A673 (cell line): ENCODE measurements at regions not wholly inside any gene's neighbourhood (a gene's known extent, or its start where the extent isn't known, plus 50 kb on each side); places are given as distances from the start of the nearest gene placed in this dataset.

ENCODE experiments used
- BruUV-seq: library from RNA; stranded (reverse); fragments of 400-500 nt; replicated peaks from 2 replicates; lab custom pipeline; 2021; lab: Mats Ljungman, UMichigan
- CTCF ChIA-PET: fragments of 300-600 bp; sonication (Branson Sonifier 250); formaldehyde crosslinking; loops from one replicate; lab custom pipeline; 2022; ENCODE audit warnings: antibody characterized with exemption; lab: Charles Lee
- POLR2A ChIA-PET: fragments of 300-600 bp; sonication (Branson Sonifier 250); formaldehyde crosslinking; loops from one replicate; lab custom pipeline; 2022; ENCODE audit warnings: antibody characterized with exemption; ENCODE audit not compliant: low non-redundant PET; lab: Charles Lee
- DNase-seq: peaks from one replicate; pipeline ENCODE4 v3.0.0-alpha.2; 2015; ENCODE audit warnings: low spot score
- H3K27ac ChIP-seq: fragments of 200-600 bp; sonication (generic); 2 replicates; pipeline ENCODE4 v1.5.1; 2016; ENCODE audit warnings: mixed run types, low read depth, mild to moderate bottlenecking, mixed read lengths, antibody characterized with exemption, low read length; ENCODE audit not compliant: poor library complexity, severe bottlenecking
- H3K27me3 ChIP-seq: fragments of 200-600 bp; sonication (generic); replicated peaks from 2 replicates; pipeline ENCODE4 v1.6.1; 2017; ENCODE audit warnings: mixed run types, low read depth, mild to moderate bottlenecking, mixed read lengths, antibody characterized with exemption, low read length; ENCODE audit not compliant: insufficient read depth, poor library complexity
- H3K36me3 ChIP-seq: fragments of 200-600 bp; sonication (generic); 2 replicates; pipeline ENCODE4 v1.6.1; 2016; ENCODE audit warnings: mixed run types, mild to moderate bottlenecking, mixed read lengths, antibody characterized with exemption, low read length; ENCODE audit not compliant: insufficient read depth, poor library complexity, severe bottlenecking
- H3K4me1 ChIP-seq: fragments of 200-600 bp; sonication (generic); 2 replicates; pipeline ENCODE4 v1.6.1; 2017; ENCODE audit warnings: mixed run types, mild to moderate bottlenecking, mixed read lengths, antibody characterized with exemption, low read length; ENCODE audit not compliant: insufficient read depth, poor library complexity, severe bottlenecking
- H3K4me3 ChIP-seq: fragments of 200-600 bp; sonication (generic); 2 replicates; pipeline ENCODE4 v1.5.1; 2016; ENCODE audit warnings: low read depth, mixed run types, mild to moderate bottlenecking, mixed read lengths, low read length; ENCODE audit not compliant: poor library complexity, severe bottlenecking
- H3K9me3 ChIP-seq: fragments of 200-600 bp; sonication (generic); 2 replicates; pipeline ENCODE4 v1.6.1; 2016; ENCODE audit warnings: mixed run types, low read depth, mild to moderate bottlenecking, mixed read lengths, antibody characterized with exemption, low read length; ENCODE audit not compliant: poor library complexity, severe bottlenecking
- CTCF ChIP-seq: fragments of 300-800, 200-600 bp; sonication (generic); conservative IDR thresholded peaks from 2 replicates; pipeline ENCODE4 v1.5.1; 2017; ENCODE audit warnings: low read depth, mild to moderate bottlenecking, antibody characterized with exemption, low read length, moderate library complexity, mixed read lengths
- EZH2 ChIP-seq: fragments of 200-600 bp; sonication (generic); IDR thresholded peaks from 2 replicates; pipeline ENCODE4 v1.6.1; 2017; ENCODE audit warnings: borderline replicate concordance, low read depth, mild to moderate bottlenecking, mixed read lengths, antibody characterized with exemption, low read length; ENCODE audit not compliant: poor library complexity, severe bottlenecking
- intact Hi-C: fragments of 100-400 bp; cut with micrococcal nuclease; formaldehyde crosslinking; loops from one replicate; pipeline ENCODE4 v1.10.0; 2022; ENCODE audit not compliant: unreplicated experiment

DNA sequence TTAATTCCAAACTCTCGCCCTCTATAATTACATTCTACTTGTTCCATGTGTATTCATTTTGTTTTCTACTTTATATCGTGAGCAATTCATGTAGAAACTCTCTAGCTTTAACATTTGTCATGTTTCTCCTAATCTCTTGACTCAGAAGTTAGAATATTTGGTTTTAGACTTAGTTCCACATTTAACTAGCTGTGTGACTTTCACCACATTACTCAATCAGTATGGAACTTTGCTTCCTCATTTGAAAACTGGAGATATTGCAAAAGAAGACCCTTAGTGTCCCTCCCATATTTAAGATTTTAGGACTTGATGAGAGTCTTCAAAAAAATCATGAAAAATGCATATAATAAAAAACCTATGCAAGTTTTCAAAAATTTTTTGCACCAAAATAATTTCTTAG lies 447.5 kb downstream of the GXYLT1 start:
- no peak overlapping the region for H3K27ac ChIP-seq
- no peaks in the 10 kb centered on the region for H3K4me1 ChIP-seq
- H3K36me3 ChIP-seq, result no peaks in the 10 kb centered on the region
- ChIA-PET POLR2A (no interaction called here), CTCF (no interaction called here)
- TF ChIP-seq EZH2 (no peak), CTCF (no peak)
- BruUV-seq, result no TSS peak
- intact Hi-C loops, result no loop called here
- no peak overlapping the region for H3K4me3 ChIP-seq
- H3K9me3 ChIP-seq, result no peaks in the 10 kb centered on the region
- H3K27me3 ChIP-seq, result no peaks in the 10 kb centered on the region
- DNase-seq, result no peak

DNA sequence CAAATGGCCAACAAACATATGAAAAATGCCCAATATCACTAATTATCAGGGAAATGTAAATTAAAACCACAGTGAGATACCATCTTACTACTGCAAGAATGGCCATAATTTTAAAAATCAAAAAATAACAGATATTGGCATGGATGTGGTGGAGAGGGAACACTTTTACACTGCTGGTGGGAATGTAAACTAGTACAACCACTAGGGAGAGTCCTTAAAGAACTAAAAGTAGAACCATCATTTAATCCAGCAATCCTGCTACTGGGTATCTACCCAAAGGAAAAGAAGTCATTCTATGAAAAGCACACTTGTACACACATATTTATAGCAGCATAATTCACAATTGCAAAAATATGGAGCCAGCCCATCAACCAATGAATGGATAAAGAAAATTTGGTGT lies 459.7 kb downstream of the GXYLT1 start:
- Histone ChIP-seq H3K27ac (no peak overlapping the region), H3K9me3 (no peaks in the 10 kb centered on the region), H3K4me1 (no peaks in the 10 kb centered on the region), H3K36me3 (no peaks in the 10 kb centered on the region), H3K4me3 (no peak overlapping the region), H3K27me3 (no peaks in the 10 kb centered on the region)
- intact Hi-C loops, result loop anchor here (1.0 to 10.0 kb wide), 4 partner anchors 112 to 420 kb away; no protein-coding TSS in a partner anchor
- BruUV-seq, result no TSS peak
- DNase-seq, result peak; percentile 72
- TF ChIP-seq EZH2 (no peak), CTCF (peak; percentile 70)
- ChIA-PET CTCF (no interaction called here), POLR2A (no interaction called here)

GRCh38 chr12:41683513-41684240 lies 461.0 kb downstream of the GXYLT1 start:
- BruUV-seq, result no TSS peak
- Histone ChIP-seq H3K36me3 (no peaks in the 10 kb centered on the region), H3K9me3 (no peaks in the 10 kb centered on the region), H3K27ac (no peak overlapping the region), H3K4me3 (no peak overlapping the region), H3K27me3 (no peaks in the 10 kb centered on the region), H3K4me1 (no peaks in the 10 kb centered on the region)
- CTCF ChIA-PET, result no interaction called here
- POLR2A ChIA-PET, result interaction anchor here (0.6 kb wide), 1 partner anchor 20 kb away, joined by 4 read pairs; no protein-coding TSS in a partner anchor
- DNase-seq, result no peak
- no peak for TF ChIP-seq EZH2
- no peak for TF ChIP-seq CTCF
- intact Hi-C loops, result loop anchor here (2.0 to 10.0 kb wide), 2 partner anchors 241 to 421 kb away; no protein-coding TSS in a partner anchor
